GM23248 (cell line): ENCODE measurements at regions not wholly inside any gene's neighbourhood (a gene's known extent, or its start where the extent isn't known, plus 50 kb on each side); places are given as distances from the start of the nearest gene placed in this dataset.

Source experiments
- EZH2 ChIP-seq: fragments of 200-600 bp; sonication (generic); IDR thresholded peaks from 2 replicates; pipeline ENCODE4 v1.6.1; 2018; ENCODE audit warnings: antibody characterized with exemption, mild to moderate bottlenecking; ENCODE audit not compliant: insufficient read depth, poor library complexity, severe bottlenecking
- EZH2phosphoT487 ChIP-seq: fragments of 200-600 bp; sonication (generic); IDR thresholded peaks from 2 replicates; pipeline ENCODE4 v1.6.1; 2018; ENCODE audit warnings: antibody characterized with exemption, moderate library complexity, mild to moderate bottlenecking, low read depth; ENCODE audit not compliant: insufficient read depth

GRCh38 chr2:139357972-139358371 lies 577.8 kb upstream of the NXPH2 start:
- TF ChIP-seq EZH2 (no peak), EZH2phosphoT487 (no peak)
